WTC11 (cell line): ENCODE measurements at regions not wholly inside any gene's neighbourhood (a gene's known extent, or its start where the extent isn't known, plus 50 kb on each side); places are given as distances from the start of the nearest gene placed in this dataset.

Experiments used
- ATF3 ChIP-seq: sonication (generic); formaldehyde crosslinking; conservative IDR thresholded peaks from 2 replicates; pipeline ENCODE4 v1.8.1; 2022; ENCODE audit warnings: mild to moderate bottlenecking, missing genetic modification reagents
- CTCF ChIP-seq: fragments of 200-600 bp; IDR thresholded peaks from 2 replicates; pipeline ENCODE4 v1.8.0; 2022; ENCODE audit warnings: antibody characterized with exemption
- FOXP4 ChIP-seq: sonication (generic); formaldehyde crosslinking; IDR thresholded peaks from 2 replicates; pipeline ENCODE4 v1.8.0; 2022; ENCODE audit warnings: mild to moderate bottlenecking, missing genetic modification reagents
- IRF2 ChIP-seq: sonication (generic); formaldehyde crosslinking; IDR thresholded peaks from 2 replicates; pipeline ENCODE4 v1.8.0; 2022; ENCODE audit warnings: low read depth, missing genetic modification reagents, borderline replicate concordance
- NFYB ChIP-seq: sonication (generic); formaldehyde crosslinking; conservative IDR thresholded peaks from 2 replicates; pipeline ENCODE4 v1.8.0; 2022; ENCODE audit warnings: low read depth, missing genetic modification reagents
- USF1 ChIP-seq: sonication (generic); formaldehyde crosslinking; IDR thresholded peaks from 2 replicates; pipeline ENCODE4 v1.8.0; 2022; ENCODE audit warnings: mild to moderate bottlenecking, missing genetic modification reagents
- ZNF138 ChIP-seq: sonication (generic); formaldehyde crosslinking; conservative IDR thresholded peaks from 2 replicates; pipeline ENCODE4 v1.8.1; 2022; ENCODE audit warnings: mild to moderate bottlenecking, moderate library complexity, missing genetic modification reagents

- TF ChIP-seq ATF3 (CRISPR knock-in tag) (no peak), IRF2 (no peak), CTCF (no peak), FOXP4 (no peak), ZNF138 (no peak), USF1 (no peak), NFYB (no peak)
Observed at GRCh38 chr11:97237151-97237550, 847.3 kb downstream of the JRKL start.
